ENCODE measurements at regions not wholly inside any gene's neighbourhood (a gene's known extent, or its start where the extent isn't known, plus 50 kb on each side); places are given as distances from the start of the nearest gene placed in this dataset.

DNA sequence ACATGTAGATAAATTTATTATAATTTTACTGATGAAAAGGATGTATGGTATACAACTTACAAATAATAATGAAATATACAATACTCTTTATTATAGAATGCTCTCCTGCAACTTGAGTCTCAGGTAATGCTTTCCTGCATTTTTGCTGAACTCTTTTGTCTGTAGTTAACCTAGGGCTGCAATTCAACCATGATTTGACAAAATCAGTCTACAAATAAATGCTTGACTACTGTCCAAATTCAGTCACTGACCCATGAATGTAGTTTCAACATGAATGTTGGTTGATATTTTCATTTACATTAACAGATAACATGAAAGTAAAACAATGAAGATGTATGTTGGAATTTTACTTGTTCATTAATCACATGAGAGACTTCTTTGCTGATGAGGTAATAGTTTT, 320.9 kb downstream of the ZSWIM6 start:
- DNase-seq (ENCODE audit: low spot score): no peak

DNA sequence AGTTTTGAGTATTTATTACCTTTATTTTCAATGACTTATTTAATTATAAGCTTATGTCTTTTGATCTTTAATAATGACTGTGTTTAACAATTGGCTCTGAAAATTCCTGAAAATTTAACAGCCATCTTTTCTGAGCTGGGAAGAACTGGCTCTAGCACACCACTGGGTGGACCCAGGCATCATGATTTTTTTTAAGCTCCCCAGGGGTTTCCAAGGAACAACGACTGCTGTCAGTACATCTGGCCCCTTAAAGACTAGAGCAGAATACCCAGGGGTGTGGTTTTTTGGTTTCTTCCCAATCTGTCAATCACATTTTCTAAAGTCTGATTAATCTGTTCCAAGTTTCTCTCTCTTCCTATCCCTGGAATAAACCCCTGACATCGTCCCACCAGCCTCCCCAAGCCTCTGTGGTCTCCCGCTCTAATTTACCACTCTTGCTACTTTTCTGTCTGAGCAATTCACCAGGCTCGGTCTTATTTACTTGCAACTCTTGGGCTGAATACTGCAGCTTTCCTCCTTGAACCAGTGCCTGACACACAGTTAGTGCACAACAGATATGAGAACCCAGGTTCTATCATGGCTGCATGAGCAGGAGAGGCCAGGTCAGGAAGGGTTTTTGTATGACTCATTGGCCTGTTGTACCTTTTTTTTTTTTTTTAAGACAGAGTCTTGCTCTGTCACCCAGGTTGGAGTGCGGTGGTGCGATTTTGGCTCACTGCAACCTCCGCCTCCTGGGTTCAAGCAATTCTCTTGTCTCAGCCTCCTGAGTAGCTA, 321.9 kb downstream of the ZSWIM6 start:
- DNase-seq (ENCODE audit: low spot score): no peak

DNA sequence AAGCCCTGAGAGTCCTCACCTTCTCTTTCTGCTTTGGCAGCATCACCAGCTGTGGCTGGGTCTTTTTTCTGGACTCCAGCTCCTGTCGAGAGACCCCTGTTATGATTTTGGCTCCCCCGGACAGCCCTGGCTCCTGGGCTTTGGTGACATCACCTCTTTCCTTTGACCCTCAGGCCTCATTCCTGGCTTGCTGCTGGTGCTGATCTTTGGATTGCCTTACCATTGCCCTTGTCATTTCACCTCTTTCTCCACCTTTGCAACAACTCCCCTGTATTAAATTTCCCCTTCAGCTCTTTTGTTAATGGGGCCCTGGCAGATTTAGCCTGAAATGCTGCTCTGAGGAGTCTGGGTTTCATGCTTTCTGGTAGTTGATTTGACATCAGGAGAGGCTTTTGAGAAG, 322.8 kb downstream of the ZSWIM6 start:
- DNase-seq (ENCODE audit: low spot score): no peak

DNA sequence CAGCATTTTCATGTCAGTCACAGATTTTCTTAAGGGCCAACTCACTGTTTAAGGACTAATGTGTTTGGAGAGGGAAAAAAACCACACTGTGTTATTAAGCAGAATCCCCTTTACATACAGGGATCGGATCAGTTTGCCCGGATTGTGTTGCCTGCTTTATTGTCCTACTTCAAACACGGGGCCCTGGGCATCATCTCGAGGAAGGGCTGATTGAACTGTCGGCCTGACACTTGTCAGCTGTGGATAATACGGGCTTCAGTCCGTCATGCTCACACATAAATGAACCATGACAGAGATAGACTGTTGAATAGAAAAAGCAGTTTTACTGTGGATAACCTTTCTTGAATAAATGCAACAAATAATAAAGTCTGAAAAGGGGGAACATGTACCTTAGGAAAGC, 325.0 kb downstream of the ZSWIM6 start:
- DNase-seq (ENCODE audit: low spot score): no peak

DNA sequence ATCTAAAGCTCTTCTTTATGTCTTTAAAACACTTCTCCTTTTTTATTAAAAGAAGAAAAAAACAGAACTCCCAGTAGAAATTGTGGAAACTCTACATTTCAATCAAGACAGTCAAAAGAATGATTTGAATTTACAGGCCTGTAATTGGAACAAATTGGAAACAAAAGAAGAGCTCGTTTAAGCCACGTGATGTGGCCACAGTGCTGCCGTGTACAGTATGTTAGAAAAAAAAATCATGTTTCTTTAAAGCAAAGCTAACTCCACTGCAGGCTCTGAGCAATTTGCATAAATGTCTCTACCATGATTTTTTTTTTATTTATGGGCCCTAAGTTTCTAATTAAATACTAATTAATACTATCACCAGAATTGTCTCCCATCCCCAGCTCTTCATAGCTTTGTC, 325.6 kb downstream of the ZSWIM6 start:
- DNase-seq (ENCODE audit: low spot score): no peak

DNA sequence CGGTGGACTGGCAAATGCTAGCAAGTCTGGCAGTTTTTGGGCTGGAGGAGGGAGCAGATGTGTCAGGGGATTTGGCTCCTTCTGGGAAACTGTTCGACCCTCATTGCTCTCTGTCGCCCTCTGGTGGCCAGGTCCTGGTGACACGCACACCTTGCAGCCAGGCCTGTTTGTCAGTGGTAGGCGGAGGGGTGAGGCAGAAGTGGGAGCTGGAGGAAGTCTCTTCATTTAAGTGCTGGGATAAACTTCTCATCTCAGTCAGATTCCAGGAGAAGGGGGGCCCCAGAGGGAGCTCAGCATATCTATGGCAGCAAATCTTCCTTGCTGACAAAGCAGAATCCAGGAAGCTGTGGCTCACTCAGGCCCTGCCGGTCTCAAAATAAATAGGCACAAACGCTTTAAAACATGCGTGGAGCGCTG, 326.5 kb downstream of the ZSWIM6 start:
- DNase-seq (ENCODE audit: low spot score): peak; percentile 78

DNA sequence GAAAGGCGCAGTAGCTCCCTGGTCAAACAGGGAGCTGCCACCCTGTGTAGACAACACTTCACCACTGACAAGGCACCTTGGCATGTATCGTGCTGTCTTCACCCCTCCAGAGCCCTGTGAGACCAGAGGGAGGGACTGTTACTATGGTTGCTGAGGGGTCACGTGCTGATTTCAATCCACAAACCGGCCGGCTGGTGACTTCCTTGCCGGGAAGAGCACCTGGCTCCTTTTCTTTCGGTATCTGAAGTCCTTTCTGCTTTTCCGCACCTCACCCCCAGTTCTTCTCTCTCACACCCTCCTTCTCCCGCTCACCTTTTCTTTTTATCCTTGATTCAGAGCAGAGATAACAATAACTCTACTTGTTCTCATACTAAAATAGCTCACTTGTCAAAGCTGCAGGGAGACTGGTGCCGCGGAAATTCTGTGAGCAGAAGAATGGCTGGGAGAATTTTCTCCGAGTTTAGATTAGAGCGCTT, 327.2 kb downstream of the ZSWIM6 start:
- no peak for DNase-seq (ENCODE audit: low spot score)

DNA sequence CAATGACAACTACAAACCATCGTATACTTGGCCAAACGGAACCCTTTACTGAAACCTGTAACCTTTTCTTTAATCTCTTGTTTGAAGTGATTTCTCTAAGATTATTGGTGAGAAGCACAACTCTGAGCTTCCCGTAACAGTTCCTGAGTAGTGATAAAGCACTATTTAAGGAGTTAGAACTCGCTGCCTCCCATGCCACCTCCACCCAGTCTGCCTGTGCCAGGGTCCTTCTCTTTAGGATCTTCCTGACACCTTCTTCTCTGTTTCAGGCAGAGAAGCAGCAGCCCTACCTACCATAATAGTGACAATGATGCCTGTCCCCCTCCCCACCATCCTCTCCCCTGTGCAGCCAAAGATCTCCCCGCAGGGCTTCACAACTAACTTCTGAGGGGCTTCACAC, 330.6 kb downstream of the ZSWIM6 start:
- no peak for DNase-seq (ENCODE audit: low spot score)

DNA sequence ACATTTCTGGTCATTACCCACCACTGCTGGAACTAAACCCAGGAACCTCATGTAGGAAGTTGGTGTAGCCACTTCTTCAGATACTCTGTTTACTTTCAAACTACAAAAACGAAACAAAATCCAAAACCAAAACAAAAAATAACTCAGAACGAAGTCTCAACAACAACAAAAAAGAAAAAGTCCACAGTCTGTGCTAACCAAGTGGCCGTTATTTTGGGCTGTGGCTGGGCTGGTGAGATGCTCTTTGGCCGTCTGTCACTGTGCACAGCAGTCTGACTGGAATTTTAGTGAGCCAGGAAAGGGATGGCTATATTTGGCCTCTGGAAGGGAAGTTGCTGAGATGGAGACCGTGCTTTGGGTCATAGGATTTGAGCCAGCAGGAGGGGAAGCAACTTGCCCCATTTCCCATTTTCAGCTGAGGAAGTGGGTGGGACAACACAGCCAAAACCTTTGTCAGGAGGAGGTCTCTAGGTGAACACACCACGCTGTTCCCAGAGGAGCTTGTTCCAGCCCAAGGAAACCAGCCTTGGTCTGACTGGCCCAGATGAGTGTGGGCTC, 334.1 kb downstream of the ZSWIM6 start:
- DNase-seq (ENCODE audit: low spot score): no peak

DNA sequence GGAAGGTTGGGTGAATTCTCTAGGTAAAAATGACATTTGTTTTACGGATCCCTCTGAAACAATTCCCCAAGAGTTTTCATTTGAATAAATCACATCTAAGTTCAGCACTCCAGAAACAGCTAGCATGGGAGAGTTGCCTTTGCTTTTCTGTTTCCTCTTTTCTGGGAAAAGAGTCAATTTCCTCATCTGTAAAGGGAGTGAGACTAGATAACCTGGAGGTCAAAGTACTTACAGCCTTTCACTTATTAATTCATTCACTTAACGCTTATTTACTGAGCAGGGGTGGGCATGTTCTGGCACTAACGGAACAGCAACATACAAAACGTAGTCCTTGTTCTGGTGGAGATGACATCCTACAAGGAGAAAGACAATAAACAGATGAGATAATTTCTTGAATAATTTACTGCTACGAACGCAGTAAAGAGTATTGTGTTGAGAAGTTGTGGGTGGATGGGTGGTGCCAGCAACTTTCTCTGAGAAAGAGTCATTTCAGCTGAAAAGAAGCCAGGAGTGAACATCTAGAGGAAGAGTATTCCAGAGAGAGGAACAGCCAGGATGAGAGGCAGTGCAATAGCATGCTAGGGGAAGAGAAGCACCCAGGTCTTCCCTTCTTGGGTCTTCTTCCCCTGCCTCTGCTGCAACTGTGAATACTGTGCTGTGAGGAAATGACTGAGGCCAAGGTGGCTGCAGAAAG, 335.6 kb downstream of the ZSWIM6 start:
- no peak for DNase-seq (ENCODE audit: low spot score)

DNA sequence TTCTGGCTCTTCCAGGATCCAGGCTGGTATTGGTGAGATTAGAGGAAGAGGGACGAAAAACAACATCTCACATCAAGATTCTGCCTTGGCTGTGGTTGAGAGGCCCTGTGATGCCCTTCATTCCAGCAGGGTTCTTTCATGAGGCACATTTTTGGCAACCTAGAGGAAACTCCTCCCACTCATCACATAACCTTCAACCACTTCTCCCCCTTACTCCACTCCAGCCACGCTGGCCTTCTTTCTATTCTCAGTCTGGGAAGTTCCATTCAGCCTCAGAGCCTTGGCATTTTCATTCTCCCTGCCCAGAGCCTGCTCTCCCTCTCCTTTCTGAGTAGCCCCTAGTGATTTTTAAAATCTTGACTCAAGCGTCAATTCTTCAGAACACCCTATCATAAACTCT, 337.5 kb downstream of the ZSWIM6 start:
- no peak for DNase-seq (ENCODE audit: low spot score)

DNA sequence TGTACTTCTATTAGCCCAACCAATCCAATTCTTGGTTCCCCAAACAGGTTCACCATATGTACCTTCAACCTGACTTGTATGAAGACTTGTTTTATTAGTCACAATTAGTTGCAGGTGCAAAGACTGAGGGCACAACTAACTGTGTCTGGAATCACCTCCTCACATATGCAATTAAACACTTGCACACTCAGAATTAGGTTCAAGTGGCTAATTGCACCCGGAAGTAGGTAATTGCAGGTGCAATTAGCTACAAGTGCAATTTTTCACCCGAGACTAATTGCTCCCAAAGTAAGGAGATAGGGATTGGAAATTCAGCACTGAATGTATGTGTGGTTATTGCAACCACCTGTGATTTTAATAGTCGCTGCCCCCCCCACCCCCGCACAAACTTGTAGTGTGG, 338.9 kb downstream of the ZSWIM6 start:
- no peak for DNase-seq (ENCODE audit: low spot score)

DNA sequence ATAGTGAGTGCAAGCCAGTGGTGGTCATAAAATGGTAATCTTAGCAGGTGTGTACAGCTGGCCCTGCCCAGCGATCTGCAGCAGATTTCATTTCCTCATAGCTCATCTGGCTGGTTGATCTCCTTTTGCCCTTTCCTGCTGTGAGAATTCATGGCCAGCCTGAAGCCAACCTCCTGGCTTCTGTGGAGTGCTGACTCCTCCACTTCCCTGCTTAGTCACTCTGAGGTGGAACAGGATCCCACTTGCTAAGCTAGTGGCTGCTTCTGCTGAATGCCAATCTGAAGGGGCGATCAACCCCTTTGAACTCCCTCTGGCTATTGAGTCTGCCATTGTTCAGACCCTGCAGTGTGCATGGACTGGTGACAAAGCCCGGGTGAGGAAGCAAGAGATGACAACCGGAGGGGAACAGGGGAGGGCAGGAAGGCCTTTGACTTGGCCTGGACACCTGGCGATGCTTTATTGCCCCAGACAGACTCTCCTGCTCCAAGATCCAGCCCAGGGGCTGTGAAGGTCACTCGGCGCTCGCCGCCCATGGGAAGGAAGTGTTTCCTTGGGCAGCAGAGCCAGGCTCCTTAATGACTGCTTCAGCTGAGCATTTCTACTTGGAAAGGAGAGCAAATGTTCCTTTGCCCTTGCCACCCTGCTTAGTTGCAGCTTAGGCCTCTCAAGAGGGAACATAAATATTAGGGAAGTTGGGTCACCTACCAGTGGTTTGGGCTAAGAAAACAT, 341.1 kb downstream of the ZSWIM6 start:
- DNase-seq (ENCODE audit: low spot score): peak; percentile 59

DNA sequence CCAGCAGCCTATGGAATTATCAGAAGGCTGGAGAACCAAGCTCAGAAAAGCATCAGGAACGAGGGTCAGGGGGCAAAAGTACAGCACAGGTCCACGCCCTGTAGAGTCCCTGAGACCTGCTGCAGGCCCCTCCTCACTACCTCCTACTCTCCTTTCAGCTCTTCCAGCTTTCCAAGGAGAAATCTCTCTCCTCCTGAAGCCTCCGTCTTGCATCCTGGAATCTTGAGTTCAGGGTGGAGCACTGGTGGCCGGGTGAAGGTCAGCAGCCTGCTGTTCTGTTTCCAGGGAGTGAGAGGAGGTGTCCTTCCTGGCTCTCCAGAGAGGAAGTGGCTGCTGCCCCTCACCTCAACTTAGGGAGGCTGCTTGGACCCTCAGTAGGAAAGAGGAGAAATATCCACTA, 342.3 kb downstream of the ZSWIM6 start:
- no peak for DNase-seq (ENCODE audit: low spot score)

DNA sequence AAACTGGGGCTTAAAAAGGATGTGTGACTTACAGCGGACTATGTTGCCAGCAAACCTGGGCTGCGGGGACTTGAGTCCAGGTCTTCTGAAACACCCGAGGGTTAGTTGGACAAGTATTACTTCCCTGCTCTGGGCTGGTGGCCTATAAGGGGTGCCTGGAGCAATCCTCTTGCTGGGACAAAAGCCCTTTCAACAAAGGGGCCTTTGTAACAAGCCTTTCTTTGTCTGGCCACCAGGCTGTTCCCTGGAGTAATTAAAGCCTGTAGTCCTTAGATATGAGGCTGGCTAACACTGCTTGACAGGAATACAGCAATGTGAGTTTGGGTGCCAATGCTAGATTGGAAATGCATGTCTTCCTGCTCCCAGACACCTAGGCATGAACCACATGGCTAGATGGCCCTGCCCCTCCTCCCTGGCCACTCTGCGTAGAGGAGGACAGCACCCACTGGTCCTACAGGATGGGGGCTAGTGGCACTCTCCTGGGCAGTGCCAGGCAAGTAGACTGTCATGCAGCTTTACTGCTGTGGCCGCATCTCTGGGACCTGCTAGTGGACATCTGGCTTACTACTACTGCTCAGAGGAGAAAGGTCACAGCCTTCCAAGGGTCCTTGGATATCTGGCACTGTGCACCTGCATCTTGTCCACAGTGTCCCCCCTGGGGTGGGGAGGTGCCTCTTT, 343.1 kb downstream of the ZSWIM6 start:
- DNase-seq (ENCODE audit: low spot score): no peak

DNA sequence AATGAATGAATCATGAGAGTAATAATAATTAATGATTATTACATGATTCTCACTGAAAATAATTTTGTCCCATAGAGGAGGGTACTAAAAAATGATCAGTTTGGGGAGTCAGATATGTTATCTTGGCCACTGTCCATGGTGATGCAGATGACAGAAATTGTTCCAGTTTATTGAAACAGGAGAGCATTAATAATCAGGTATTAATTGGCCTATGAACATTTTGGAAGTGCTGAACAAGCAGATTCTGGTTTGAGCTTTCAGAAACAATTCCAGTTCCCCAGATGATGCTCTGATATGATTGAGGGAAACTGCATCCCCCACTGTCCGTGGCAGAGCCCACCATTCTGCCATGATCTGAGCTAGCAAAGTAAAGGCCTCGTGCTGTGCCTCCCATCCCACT, 345.2 kb downstream of the ZSWIM6 start:
- no peak for DNase-seq (ENCODE audit: low spot score)

DNA sequence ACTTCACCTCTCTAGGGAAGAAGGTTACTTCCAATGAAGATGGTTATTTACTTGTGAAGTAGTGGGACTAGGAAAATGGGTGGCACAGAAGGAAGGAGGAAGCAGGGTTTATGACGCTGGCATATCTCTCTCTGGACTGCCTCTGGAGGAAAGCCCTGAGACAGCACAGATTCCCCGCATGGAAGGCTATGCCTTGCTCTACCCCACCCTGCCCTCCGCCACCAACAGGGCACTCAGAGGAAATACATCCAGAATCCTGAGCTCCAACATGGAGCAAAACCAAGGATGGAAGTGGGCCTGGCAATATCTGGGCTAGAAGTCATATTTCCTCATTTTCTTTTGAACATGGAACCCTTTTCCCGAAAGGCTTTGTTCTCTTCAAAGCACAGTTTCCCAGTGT, 346.9 kb downstream of the ZSWIM6 start:
- no peak for DNase-seq (ENCODE audit: low spot score)

DNA sequence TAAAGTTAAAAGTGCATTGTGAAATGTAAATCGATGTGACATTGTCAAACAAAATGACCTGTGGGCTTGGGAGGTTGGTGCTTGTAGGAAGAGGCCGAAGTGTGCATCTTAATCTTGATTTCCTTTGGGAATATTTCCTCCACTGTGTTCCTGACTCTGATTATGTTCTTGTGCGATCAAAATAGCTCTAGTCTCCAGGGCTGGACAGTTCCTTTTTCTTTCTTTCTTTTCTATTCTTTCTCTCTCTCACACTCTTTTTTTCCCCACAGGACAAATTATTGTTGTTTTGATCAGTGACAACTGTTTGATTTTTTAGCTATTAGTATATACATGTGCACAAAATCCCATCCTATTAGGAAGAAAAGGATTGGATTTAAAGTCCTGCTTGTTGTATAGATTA, 347.5 kb downstream of the ZSWIM6 start:
- DNase-seq (ENCODE audit: low spot score): no peak

DNA sequence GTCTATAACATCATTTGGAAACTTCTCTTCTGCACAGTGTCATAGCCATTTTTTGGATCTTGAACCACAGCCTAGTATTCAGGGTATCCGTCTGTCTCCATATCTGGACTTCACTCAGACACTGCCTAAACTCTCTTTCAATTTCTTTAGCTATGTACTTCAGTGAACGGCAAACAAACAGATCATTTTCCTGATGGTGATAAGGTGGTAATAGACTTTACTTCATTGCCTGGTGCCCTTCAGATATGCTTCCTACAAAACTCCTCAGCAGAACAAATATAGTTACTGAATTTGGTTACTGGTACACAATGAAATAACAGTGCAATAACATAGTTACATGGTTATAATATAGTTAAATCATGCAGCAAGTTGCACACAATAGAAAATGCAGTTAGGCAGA, 348.2 kb downstream of the ZSWIM6 start:
- DNase-seq (ENCODE audit: low spot score): no peak

DNA sequence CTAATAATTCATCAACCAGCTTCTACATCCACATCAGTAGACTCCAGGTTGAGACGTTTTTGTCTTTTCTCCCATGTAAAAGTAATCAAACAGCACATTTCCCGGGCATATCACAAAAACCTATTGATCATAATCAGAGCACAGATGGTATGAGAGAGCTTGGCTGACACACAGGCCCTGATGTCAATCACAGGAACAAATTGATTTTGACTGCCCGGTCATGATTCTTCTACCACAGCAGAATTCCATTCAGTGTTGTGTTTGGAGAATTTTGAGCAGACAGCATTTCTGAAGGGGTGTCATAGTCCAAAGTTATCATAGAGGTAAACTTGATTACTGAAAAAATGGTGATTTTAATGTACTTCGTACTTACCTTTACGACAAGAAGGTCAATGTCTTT, 351.1 kb downstream of the ZSWIM6 start:
- DNase-seq (ENCODE audit: low spot score): no peak

DNA sequence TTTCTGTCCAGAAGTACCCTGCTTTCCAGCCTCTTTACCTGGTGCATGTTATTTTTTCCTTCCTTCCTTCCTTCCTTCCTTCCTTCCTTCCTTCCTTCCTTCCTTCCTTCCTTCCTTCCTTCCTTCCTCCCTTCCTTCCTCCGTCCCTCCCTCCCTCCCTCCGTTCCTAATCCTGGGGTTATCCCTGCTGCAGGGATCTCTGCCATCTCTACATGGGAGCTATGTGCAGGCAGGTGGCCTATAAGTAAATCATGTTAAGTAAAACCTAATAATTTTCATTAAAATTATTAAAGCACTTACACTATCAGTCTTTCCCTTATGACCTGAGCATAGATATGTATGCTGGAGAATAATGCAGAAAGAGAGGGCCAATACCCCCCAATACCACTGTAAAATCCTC, 351.9 kb downstream of the ZSWIM6 start:
- DNase-seq (ENCODE audit: low spot score): no peak

Measured in A172 (cell line).